ENCODE measurements at regions not wholly inside any gene's neighbourhood (a gene's known extent, or its start where the extent isn't known, plus 50 kb on each side); places are given as distances from the start of the nearest gene placed in this dataset.

DNA sequence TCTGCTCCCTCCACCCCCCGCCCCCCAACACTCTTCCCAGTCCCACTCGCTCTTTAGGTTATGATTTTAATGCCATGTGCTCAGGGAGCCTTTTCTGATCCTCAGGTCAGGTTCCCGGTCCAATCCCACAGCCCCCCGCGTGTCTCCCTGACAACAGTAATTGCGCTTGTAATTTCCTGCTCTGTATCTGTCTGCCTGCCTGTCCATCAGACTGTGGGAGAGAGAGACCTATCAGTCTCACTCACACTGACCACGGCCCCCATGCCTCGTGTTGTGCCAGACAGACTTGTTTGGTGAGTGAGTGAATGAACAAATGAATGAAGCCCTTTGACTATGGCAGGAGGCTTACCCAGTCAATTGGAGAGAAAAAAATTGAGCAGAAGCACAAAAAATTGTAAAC lies 50.8 kb upstream of the ECE1 start (continued):
- TF ChIP-seq RELA (CRISPR knock-in tag; IDR thresholded peaks at IDR 0.05; ENCODE audit: borderline replicate concordance) (no peak), CREM (CRISPR knock-in tag; IDR thresholded peaks at IDR 0.05) (no peak), EMX1 (CRISPR knock-in tag; IDR thresholded peaks at IDR 0.05) (no peak)
- TF ChIP-seq, protein P1, sequence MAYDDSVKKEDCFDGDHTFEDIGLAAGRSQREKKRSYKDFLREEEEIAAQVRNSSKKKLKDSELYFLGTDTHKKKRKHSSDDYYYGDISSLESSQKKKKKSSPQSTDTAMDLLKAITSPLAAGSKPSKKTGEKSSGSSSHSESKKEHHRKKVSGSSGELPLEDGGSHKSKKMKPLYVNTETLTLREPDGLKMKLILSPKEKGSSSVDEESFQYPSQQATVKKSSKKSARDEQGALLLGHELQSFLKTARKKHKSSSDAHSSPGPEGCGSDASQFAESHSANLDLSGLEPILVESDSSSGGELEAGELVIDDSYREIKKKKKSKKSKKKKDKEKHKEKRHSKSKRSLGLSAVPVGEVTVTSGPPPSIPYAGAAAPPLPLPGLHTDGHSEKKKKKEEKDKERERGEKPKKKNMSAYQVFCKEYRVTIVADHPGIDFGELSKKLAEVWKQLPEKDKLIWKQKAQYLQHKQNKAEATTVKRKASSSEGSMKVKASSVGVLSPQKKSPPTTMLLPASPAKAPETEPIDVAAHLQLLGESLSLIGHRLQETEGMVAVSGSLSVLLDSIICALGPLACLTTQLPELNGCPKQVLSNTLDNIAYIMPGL (CRISPR knock-in tag; IDR thresholded peaks at IDR 0.05) = no peak

DNA sequence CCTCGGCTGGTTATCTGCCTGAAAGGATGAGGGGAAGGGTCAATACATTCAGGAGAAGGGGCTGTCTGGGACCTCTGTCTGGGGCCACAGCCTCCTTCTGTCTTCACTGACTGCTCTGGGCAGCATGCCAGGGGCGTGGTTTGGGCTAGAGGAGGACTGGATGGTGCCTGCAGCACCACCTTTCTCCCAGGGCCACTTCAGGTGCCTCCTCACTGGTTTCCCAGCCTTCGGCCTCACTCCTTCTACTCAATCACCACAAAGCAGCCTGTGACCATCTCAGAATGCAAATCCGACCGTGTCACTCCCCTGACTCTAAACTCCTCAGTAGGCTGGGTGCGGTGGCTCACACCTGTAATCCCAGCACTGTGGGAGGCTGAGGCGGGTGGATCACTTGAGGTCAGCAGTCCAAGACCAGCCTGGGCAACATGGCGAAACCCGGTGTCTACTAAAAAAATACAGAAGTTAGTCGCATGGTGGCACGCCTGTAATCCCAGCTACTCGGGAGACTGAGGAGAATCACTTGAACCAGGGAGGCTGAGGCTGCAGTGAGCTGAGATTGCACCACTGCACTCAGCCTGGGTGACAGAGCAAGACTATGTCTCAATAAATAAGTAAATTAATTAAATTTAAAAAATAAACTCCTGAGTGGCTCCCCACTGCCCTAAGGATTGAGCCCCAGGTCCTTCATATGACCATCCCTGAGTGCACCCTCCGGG lies 50.1 kb upstream of the ECE1 start:
- DNase-seq (ENCODE audit: low spot score) = no peak
- peaks cover 39% of the 10 kb centered on the region for H3K4me1 Mint-ChIP-seq
- no peak overlapping the region for H3K4me3 Mint-ChIP-seq
- ChIA-PET CTCF (interaction anchor here (0.9 kb wide), 1 partner anchor 70 kb away, joined by 4 read pairs; no protein-coding TSS in a partner anchor), POLR2A (interaction anchor here (0.9 kb wide), 1 partner anchor 22 kb away, joined by 3 read pairs; no protein-coding TSS in a partner anchor)
- no peak for ATAC-seq
- no peaks in the 10 kb centered on the region for H3K9me3 Mint-ChIP-seq
- peaks cover 22% of the 10 kb centered on the region for H3K27me3 Mint-ChIP-seq (ENCODE audit: low read depth)
- H3K27ac Mint-ChIP-seq = no peak overlapping the region
- TF ChIP-seq, protein P2, sequence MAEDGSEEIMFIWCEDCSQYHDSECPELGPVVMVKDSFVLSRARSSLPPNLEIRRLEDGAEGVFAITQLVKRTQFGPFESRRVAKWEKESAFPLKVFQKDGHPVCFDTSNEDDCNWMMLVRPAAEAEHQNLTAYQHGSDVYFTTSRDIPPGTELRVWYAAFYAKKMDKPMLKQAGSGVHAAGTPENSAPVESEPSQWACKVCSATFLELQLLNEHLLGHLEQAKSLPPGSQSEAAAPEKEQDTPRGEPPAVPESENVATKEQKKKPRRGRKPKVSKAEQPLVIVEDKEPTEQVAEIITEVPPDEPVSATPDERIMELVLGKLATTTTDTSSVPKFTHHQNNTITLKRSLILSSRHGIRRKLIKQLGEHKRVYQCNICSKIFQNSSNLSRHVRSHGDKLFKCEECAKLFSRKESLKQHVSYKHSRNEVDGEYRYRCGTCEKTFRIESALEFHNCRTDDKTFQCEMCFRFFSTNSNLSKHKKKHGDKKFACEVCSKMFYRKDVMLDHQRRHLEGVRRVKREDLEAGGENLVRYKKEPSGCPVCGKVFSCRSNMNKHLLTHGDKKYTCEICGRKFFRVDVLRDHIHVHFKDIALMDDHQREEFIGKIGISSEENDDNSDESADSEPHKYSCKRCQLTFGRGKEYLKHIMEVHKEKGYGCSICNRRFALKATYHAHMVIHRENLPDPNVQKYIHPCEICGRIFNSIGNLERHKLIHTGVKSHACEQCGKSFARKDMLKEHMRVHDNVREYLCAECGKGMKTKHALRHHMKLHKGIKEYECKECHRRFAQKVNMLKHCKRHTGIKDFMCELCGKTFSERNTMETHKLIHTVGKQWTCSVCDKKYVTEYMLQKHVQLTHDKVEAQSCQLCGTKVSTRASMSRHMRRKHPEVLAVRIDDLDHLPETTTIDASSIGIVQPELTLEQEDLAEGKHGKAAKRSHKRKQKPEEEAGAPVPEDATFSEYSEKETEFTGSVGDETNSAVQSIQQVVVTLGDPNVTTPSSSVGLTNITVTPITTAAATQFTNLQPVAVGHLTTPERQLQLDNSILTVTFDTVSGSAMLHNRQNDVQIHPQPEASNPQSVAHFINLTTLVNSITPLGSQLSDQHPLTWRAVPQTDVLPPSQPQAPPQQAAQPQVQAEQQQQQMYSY (CRISPR knock-in tag; IDR thresholded peaks at IDR 0.05) = no peak
- no peak for TF ChIP-seq MXD4 (CRISPR knock-in tag; IDR thresholded peaks at IDR 0.05; ENCODE audit: borderline replicate concordance)
- no peak for TF ChIP-seq RELA (CRISPR knock-in tag; IDR thresholded peaks at IDR 0.05; ENCODE audit: borderline replicate concordance)
- TF ChIP-seq ATF1 (CRISPR knock-in tag; IDR thresholded peaks at IDR 0.05) = no peak
- no peak for TF ChIP-seq CBFB (CRISPR knock-in tag; IDR thresholded peaks at IDR 0.05; ENCODE audit: low read depth)
- TF ChIP-seq ZBTB21 (CRISPR knock-in tag; IDR thresholded peaks at IDR 0.05; ENCODE audit: borderline replicate concordance) = no peak
- TF ChIP-seq, protein P3, sequence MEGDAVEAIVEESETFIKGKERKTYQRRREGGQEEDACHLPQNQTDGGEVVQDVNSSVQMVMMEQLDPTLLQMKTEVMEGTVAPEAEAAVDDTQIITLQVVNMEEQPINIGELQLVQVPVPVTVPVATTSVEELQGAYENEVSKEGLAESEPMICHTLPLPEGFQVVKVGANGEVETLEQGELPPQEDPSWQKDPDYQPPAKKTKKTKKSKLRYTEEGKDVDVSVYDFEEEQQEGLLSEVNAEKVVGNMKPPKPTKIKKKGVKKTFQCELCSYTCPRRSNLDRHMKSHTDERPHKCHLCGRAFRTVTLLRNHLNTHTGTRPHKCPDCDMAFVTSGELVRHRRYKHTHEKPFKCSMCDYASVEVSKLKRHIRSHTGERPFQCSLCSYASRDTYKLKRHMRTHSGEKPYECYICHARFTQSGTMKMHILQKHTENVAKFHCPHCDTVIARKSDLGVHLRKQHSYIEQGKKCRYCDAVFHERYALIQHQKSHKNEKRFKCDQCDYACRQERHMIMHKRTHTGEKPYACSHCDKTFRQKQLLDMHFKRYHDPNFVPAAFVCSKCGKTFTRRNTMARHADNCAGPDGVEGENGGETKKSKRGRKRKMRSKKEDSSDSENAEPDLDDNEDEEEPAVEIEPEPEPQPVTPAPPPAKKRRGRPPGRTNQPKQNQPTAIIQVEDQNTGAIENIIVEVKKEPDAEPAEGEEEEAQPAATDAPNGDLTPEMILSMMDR (IDR thresholded peaks at IDR 0.05) = no peak
- no peak for TF ChIP-seq ZNF423 (CRISPR knock-in tag; IDR thresholded peaks at IDR 0.05)
- TF ChIP-seq ZNF396 (CRISPR knock-in tag; IDR thresholded peaks at IDR 0.05; ENCODE audit: borderline replicate concordance) = no peak
- TF ChIP-seq, protein P4, sequence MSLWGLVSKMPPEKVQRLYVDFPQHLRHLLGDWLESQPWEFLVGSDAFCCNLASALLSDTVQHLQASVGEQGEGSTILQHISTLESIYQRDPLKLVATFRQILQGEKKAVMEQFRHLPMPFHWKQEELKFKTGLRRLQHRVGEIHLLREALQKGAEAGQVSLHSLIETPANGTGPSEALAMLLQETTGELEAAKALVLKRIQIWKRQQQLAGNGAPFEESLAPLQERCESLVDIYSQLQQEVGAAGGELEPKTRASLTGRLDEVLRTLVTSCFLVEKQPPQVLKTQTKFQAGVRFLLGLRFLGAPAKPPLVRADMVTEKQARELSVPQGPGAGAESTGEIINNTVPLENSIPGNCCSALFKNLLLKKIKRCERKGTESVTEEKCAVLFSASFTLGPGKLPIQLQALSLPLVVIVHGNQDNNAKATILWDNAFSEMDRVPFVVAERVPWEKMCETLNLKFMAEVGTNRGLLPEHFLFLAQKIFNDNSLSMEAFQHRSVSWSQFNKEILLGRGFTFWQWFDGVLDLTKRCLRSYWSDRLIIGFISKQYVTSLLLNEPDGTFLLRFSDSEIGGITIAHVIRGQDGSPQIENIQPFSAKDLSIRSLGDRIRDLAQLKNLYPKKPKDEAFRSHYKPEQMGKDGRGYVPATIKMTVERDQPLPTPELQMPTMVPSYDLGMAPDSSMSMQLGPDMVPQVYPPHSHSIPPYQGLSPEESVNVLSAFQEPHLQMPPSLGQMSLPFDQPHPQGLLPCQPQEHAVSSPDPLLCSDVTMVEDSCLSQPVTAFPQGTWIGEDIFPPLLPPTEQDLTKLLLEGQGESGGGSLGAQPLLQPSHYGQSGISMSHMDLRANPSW (CRISPR knock-in tag; conservative IDR thresholded peaks at IDR 0.05; ENCODE audit: low read depth) = no peak
- no peak for TF ChIP-seq ZNF219 (CRISPR knock-in tag; IDR thresholded peaks at IDR 0.05; ENCODE audit: borderline replicate concordance)
- no peak for TF ChIP-seq ZNF121 (CRISPR knock-in tag; IDR thresholded peaks at IDR 0.05)
- H3K36me3 Mint-ChIP-seq = no peaks in the 10 kb centered on the region

Data from WTC11 (cell line).